Daoy (cell line): ENCODE measurements at regions not wholly inside any gene's neighbourhood (a gene's known extent, or its start where the extent isn't known, plus 50 kb on each side); places are given as distances from the start of the nearest gene placed in this dataset.
A peak's percentile ranks its signal among the peaks of the same experiment; 100 is the strongest.

Experiments
- DNase-seq: peaks from one replicate; pipeline ENCODE4 v3.0.0-alpha.2; 2015; ENCODE audit warnings: low read depth

DNA sequence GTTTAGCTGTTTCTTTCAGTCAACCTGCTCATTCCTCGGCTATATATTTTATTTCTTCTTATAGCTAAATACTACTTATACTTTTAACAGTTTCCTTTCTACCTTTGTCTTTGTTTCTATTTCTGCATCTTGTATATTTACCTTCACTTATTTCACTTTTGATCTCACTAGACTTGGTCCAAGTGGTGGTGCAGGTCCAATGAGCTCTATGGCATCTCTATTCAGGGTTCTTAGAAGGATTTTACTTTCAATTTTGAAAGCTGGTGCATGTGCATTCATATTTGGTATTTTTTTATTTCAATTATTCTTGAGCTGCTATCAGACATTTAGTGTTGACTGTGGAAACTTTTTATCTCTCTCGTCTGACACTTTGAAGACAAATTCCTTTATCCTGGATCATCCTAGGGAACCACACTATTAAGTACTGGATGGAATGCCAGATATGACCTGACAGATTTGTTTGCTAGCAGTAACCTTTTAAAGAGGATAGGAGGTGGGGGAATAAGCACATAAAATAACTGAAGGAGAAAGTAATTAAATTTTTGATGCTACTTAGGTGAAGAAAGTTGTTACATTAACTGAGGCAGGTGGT is 123.1 kb upstream of the PJA2 start:
- DNase-seq, result no peak

DNA sequence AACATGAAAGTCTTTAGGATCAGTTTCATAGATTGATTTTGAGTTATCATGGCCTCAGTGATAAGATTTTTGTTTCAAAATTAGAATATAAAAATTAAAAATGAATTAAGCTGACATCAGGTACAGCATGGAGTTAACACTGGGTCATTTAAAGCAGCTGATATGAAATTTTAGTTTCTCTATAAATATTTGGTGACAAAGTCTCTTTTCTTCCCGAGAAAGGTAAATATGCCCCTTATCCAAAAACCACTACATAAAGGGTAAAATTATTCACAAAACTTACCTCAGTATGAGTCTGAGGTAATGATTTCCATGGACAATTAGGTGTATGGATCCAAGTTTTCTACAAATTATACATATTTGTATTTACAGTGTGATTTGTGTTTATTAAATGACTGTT is 121.5 kb upstream of the PJA2 start:
- DNase-seq, result no peak

GRCh38 chr5:109529987-109530386 is 120.2 kb upstream of the PJA2 start:
- no peak for DNase-seq

GRCh38 chr5:109529520-109529919 is 119.7 kb upstream of the PJA2 start:
- peak; percentile 18 for DNase-seq

GRCh38 chr5:109524555-109524954 is 114.8 kb upstream of the PJA2 start:
- no peak for DNase-seq

- DNase-seq, result no peak
These were observed 114.3 kb upstream of the PJA2 start for GRCh38 chr5:109524026-109524425.

DNA sequence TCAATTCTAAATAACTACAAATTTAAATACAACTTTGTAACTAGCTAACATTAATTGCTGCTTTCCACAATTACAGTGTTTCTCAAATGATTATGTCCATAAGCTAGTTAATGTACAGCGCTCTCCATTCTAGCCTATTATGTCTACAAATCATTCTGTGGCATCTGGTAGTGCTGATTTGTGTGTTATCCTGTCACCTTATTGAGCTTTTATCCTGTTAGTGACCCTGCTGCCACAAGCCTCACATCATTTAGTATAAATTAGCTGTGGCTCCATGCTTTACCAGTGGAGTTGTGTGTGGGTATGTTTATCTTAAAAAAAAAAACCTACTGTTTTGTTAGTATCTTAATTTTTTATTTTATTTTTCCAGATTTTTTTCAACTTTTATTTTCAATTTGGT is 112.6 kb upstream of the PJA2 start:
- no peak for DNase-seq

DNA sequence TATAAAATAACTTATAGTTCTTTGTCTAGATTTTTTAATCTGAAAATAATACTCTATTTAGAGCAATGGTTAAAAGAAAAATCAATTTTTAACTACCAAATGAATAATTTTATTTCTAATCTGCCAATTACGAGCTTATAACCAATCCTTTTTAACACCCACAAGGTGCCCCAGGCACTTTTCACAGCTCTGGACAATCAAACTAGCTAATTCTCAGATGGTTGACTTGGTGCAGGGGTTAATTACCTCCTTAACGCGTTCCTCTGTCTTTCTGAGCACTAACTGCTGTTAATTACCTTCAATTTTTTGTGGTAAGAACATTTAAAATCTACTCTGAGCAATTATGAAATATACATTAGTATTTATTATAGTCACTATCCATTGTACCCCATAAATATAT is 109.6 kb upstream of the PJA2 start:
- no peak for DNase-seq

DNA sequence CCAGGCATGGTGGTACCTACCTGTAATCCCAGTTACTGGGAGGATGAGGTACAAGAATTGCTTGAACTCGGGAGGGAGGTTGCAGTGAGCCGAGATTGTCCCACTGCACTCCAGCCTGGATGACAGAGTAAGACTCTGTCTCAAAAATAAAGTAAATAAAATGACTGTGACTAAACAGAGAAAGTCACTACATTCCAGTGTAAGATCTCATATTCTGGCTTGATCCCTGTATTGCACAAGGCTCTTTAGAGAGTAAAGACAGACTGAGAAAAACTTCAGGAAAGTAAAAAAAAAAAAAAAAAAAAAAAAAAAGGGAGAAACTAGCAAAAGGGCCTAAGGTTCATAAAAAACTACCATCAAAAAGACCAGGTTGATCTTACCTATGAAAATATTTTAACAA is 106.6 kb upstream of the PJA2 start:
- no peak for DNase-seq

DNA sequence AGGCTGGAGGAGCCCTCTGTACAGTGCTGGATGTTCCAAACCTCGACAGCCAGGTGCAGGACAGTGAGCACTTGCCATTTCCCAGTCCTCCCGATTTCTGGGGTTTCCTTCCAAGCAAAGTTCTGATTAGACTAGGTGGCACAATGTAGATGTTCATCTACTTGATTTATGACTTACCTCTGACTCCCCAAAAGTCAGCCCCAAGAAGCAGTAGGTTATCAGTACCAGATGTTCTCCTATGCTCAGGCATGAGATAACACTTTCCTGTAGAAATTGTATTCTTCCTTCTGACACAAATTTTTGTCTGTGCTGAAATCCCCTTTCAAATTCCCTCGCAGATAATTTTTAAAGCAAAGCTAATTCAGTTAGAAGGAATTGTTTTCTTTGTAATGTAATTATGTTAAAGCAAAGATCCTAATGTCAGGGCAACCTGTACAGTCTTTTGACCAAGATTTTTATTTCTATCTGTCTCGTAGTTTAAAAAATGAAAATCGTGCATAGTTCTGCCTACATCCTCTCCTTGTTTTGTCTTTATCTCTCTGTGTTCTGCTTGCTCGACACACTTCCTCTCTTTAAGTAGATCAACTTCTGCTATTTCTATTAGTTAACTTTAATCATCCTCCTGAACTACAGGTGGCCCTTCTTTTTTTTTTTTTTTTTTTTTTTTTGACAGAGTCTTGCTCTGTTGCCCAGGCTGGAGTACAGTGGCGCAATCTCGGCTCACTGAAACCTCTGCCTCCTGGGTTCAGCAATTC is 102.4 kb upstream of the PJA2 start:
- DNase-seq, result no peak

GRCh38 chr5:109506556-109506955 is 96.8 kb upstream of the PJA2 start:
- DNase-seq, result no peak

GRCh38 chr5:109496112-109496511 is 86.3 kb upstream of the PJA2 start:
- no peak for DNase-seq

GRCh38 chr5:109487753-109488420 is 78.1 kb upstream of the PJA2 start:
- no peak for DNase-seq

- no peak for DNase-seq
These were observed 76.5 kb upstream of the PJA2 start for GRCh38 chr5:109486200-109486804.

DNA sequence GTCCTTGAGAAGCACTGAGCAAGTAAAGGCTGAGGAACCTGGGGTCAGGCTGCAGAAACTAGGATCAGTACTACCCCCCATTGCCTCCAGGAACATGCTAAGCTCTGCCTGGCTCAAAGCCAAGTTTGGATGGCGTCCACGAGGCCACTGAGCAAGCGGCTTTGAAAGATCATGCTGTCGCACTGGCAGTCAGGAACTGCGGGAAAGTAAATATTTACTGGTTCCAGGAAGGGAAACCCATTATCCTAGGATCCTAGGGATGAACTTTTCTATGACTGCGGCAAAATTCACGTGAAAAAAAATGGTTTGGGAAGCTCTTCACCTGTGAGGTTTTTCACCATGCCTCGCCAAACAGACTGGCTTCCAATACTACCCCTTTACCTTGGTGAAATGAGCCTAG is 75.3 kb upstream of the PJA2 start:
- DNase-seq, result peak; percentile 37

- no peak for DNase-seq
These were observed 74.8 kb upstream of the PJA2 start for GRCh38 chr5:109484597-109484996.

DNA sequence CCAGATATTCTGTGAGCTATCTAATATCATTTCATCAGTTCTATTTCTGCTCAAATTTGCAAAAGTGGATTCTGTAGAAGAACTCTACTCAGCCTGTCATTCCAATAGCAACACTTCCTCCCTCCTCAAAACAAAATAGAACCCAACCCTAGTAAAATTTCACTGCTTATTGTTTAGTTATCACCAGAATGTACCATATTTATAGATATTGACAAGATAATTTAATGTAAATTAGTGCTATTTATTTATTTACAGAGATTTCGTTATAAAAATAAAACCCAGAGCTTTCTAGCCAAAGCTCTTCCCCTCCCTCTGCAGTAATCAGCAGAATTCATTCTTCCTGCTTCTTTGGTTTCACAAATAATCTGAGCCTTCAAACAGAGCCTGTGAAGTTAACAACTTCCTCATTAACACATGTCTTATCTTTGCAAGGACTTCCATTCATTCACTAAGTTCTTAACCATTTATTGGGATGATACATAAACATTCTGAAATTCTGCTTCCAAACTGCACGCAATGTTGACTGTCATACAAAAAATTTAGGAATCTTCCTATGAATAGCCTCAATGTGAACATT is 73.7 kb upstream of the PJA2 start:
- no peak for DNase-seq

DNA sequence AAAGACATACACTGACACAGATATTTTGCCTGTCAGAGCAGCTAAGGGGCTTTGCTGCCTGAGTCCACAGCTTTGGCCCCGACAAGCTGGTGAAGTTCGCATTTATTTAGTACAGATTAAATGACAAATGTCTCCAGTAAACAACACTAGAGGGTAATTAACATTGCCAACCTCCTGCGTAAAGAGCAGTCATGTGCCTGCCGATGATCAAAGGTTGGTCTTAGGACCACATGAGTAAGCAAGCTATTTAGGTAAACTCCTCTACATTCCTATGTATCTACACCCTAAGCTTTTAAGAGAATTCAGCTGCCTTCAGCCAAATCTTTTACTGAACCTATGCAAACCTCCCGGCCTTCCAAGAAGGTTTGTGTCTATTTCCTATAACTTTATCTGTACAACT is 73.0 kb upstream of the PJA2 start:
- DNase-seq, result no peak

GRCh38 chr5:109479260-109479860 is 69.6 kb upstream of the PJA2 start:
- DNase-seq, result no peak

DNA sequence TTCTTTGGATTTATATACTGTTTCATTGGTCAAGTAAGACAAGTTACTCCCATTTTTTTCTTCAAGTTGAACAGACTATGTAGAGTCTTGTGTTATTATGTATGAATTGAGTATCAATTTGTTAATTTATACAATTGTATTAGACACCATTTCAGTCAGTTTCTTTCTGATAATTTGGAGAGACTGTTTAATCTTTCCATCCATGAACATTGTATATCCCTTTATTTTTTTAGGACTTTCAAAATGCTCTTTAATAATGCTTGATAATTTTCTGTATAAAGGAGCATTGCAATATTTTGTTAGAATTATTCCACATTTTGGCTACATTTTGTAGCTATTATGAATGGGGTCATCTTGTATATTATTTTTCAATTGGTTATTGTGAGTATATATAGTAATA is 69.1 kb upstream of the PJA2 start:
- no peak for DNase-seq

- DNase-seq, result no peak
These were observed 66.5 kb upstream of the PJA2 start for GRCh38 chr5:109476292-109476691.
